ENCODE measurements at regions not wholly inside any gene's neighbourhood (a gene's known extent, or its start where the extent isn't known, plus 50 kb on each side); places are given as distances from the start of the nearest gene placed in this dataset.

DNA sequence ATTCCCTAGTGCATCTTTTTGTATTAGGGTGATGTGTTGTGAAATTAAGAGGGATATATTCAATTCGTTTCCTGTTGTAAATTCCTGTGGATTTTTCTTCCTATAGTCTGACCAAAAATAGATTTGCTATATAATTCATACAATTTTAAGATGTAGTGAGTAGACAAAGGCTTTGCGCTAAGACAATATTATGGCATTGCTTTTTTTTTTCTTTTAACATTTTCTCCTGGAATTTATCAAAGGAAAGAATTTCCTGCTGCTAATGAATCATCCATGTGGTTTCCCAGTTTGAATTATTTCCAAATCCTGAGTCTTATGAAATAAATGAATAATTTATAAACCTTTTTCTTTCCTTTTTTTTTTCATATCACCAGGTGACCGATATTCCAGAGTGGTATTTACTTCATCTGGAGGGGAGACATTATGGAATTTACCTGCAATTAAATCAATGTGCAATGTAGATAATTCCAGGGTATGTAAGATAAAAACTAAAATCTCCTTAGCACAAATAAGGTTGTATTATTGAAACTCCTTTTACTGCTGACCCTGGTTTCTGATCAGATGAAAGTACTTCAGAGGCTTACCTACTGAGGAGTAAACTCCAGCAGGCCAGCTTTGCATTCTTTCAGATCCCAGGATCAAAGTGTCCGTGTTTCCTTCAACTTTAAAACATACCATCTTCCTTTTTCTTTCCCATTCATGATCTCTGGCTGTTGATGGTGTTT lies 148.4 kb downstream of the TLR5 start:
- TF ChIP-seq, protein P1, sequence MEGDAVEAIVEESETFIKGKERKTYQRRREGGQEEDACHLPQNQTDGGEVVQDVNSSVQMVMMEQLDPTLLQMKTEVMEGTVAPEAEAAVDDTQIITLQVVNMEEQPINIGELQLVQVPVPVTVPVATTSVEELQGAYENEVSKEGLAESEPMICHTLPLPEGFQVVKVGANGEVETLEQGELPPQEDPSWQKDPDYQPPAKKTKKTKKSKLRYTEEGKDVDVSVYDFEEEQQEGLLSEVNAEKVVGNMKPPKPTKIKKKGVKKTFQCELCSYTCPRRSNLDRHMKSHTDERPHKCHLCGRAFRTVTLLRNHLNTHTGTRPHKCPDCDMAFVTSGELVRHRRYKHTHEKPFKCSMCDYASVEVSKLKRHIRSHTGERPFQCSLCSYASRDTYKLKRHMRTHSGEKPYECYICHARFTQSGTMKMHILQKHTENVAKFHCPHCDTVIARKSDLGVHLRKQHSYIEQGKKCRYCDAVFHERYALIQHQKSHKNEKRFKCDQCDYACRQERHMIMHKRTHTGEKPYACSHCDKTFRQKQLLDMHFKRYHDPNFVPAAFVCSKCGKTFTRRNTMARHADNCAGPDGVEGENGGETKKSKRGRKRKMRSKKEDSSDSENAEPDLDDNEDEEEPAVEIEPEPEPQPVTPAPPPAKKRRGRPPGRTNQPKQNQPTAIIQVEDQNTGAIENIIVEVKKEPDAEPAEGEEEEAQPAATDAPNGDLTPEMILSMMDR (IDR thresholded peaks at IDR 0.05) = no peak
- TF ChIP-seq ZFX (IDR thresholded peaks at IDR 0.05; ENCODE audit: borderline replicate concordance) = no peak
